WTC11 (cell line): ENCODE measurements at regions not wholly inside any gene's neighbourhood (a gene's known extent, or its start where the extent isn't known, plus 50 kb on each side); places are given as distances from the start of the nearest gene placed in this dataset.

Source experiments
- ATAC-seq: fragments of 200-7000 bp; cut with Tn5 transposase; 2 replicates; pipeline ENCODE4 v1.10.0; 2021; ENCODE audit warnings: mild to moderate bottlenecking, moderate library complexity
- CTCF ChIA-PET: fragments of 300-600 bp; sonication (Branson Sonifier 250); formaldehyde crosslinking; loops from one replicate; lab custom pipeline; 2021; ENCODE audit warnings: antibody characterized with exemption; lab: Charles Lee
- POLR2A ChIA-PET: fragments of 350-600 bp; sonication (Branson Sonifier 250); formaldehyde crosslinking; loops from one replicate; lab custom pipeline; 2021; ENCODE audit warnings: antibody characterized with exemption; lab: Charles Lee
- DNase-seq: peaks from one replicate; pipeline ENCODE4 v3.0.0; 2021; ENCODE audit warnings: low spot score
- H3K27ac Mint-ChIP-seq: 2 replicates; pipeline ENCODE4 v1.8.0; 2021; ENCODE audit warnings: mixed read lengths
- H3K27me3 Mint-ChIP-seq: 2 replicates; pipeline ENCODE4 v1.8.0; 2021; ENCODE audit warnings: low read depth, mild to moderate bottlenecking, moderate library complexity, mixed read lengths
- H3K36me3 Mint-ChIP-seq: 2 replicates; pipeline ENCODE4 v1.8.0; 2021; ENCODE audit warnings: mixed read lengths
- H3K4me1 Mint-ChIP-seq: 2 replicates; pipeline ENCODE4 v1.8.0; 2022; ENCODE audit warnings: mixed read lengths
- H3K4me3 Mint-ChIP-seq: 2 replicates; pipeline ENCODE4 v1.8.0; 2021; ENCODE audit warnings: mild to moderate bottlenecking, moderate library complexity, mixed read lengths
- H3K9me3 Mint-ChIP-seq: 2 replicates; pipeline ENCODE4 v1.8.0; 2021; ENCODE audit warnings: mixed read lengths
- AFF4 ChIP-seq: sonication (generic); formaldehyde crosslinking; IDR thresholded peaks from 2 replicates; pipeline ENCODE4 v1.8.1; 2023; ENCODE audit warnings: mild to moderate bottlenecking, missing genetic modification reagents, borderline replicate concordance
- ARID4B ChIP-seq: sonication (generic); formaldehyde crosslinking; IDR thresholded peaks from 2 replicates; pipeline ENCODE4 v1.8.0; 2023; ENCODE audit warnings: missing genetic modification reagents, mild to moderate bottlenecking, borderline replicate concordance
- ATF3 ChIP-seq: sonication (generic); formaldehyde crosslinking; conservative IDR thresholded peaks from 2 replicates; pipeline ENCODE4 v1.8.1; 2022; ENCODE audit warnings: mild to moderate bottlenecking, missing genetic modification reagents
- CREB1 ChIP-seq: sonication (generic); formaldehyde crosslinking; IDR thresholded peaks from 2 replicates; pipeline ENCODE4 v1.8.0; 2023; ENCODE audit warnings: mild to moderate bottlenecking, missing genetic modification reagents
- CREM ChIP-seq: sonication (generic); formaldehyde crosslinking; IDR thresholded peaks from 2 replicates; pipeline ENCODE4 v1.8.1; 2022; ENCODE audit warnings: mild to moderate bottlenecking, missing genetic modification reagents, moderate library complexity
- E2F1 ChIP-seq: sonication (generic); formaldehyde crosslinking; IDR thresholded peaks from 2 replicates; pipeline ENCODE4 v1.8.0; 2022; ENCODE audit warnings: mild to moderate bottlenecking, missing genetic modification reagents
- E2F4 ChIP-seq: sonication (generic); formaldehyde crosslinking; IDR thresholded peaks from 2 replicates; pipeline ENCODE4 v1.8.1; 2022; ENCODE audit warnings: low read depth, mild to moderate bottlenecking, moderate library complexity, missing genetic modification reagents, borderline replicate concordance
- FOXJ3 ChIP-seq: sonication (generic); formaldehyde crosslinking; IDR thresholded peaks from 2 replicates; pipeline ENCODE4 v1.9.0; 2021; ENCODE audit warnings: missing genetic modification reagents, mild to moderate bottlenecking, borderline replicate concordance
- FOXP4 ChIP-seq: sonication (generic); formaldehyde crosslinking; IDR thresholded peaks from 2 replicates; pipeline ENCODE4 v1.8.0; 2022; ENCODE audit warnings: mild to moderate bottlenecking, missing genetic modification reagents
- GTF2I ChIP-seq: fragments of 250-450 bp; sonication (Bioruptor Pico); conservative IDR thresholded peaks from 2 replicates; pipeline ENCODE4 v1.4.0; 2021; ENCODE audit warnings: mild to moderate bottlenecking
- HMGA2 ChIP-seq: fragments of 250-450 bp; sonication (Bioruptor Pico); IDR thresholded peaks from 2 replicates; pipeline ENCODE4 v1.4.0; 2021; ENCODE audit warnings: mild to moderate bottlenecking, moderate library complexity
- NFE2L1 ChIP-seq: sonication (generic); formaldehyde crosslinking; IDR thresholded peaks from 2 replicates; pipeline ENCODE4 v1.8.1; 2023; ENCODE audit warnings: missing genetic modification reagents
- NFYB ChIP-seq: sonication (generic); formaldehyde crosslinking; conservative IDR thresholded peaks from 2 replicates; pipeline ENCODE4 v1.8.0; 2022; ENCODE audit warnings: low read depth, missing genetic modification reagents
- NR2C2 ChIP-seq: sonication (generic); formaldehyde crosslinking; IDR thresholded peaks from 2 replicates; pipeline ENCODE4 v1.8.0; 2022; ENCODE audit warnings: mild to moderate bottlenecking, missing genetic modification reagents
- PRDM15 ChIP-seq: sonication (generic); formaldehyde crosslinking; IDR thresholded peaks from 2 replicates; pipeline ENCODE4 v1.8.0; 2022; ENCODE audit warnings: missing genetic modification reagents
- RORB ChIP-seq: fragments of 250-450 bp; sonication (Bioruptor Pico); IDR thresholded peaks from 2 replicates; pipeline ENCODE4 v1.9.0; 2021; ENCODE audit warnings: mild to moderate bottlenecking
- ZNF121 ChIP-seq: sonication (generic); formaldehyde crosslinking; IDR thresholded peaks from 2 replicates; pipeline ENCODE4 v1.8.0; 2023; ENCODE audit warnings: missing genetic modification reagents
- ZNF219 ChIP-seq: sonication (generic); formaldehyde crosslinking; IDR thresholded peaks from 2 replicates; pipeline ENCODE4 v1.8.0; 2023; ENCODE audit warnings: missing genetic modification reagents, mild to moderate bottlenecking, borderline replicate concordance
- ZNF416 ChIP-seq: fragments of 250-450 bp; sonication (Bioruptor Pico); IDR thresholded peaks from 2 replicates; pipeline ENCODE4 v1.9.0; 2021; ENCODE audit warnings: mild to moderate bottlenecking, inconsistent platforms
- ZNF425 ChIP-seq: fragments of 250-450 bp; sonication (Bioruptor Pico); conservative IDR thresholded peaks from 2 replicates; pipeline ENCODE4 v1.9.0; 2021; ENCODE audit warnings: mild to moderate bottlenecking

- H3K4me1 Mint-ChIP-seq = no peaks in the 10 kb centered on the region
- TF ChIP-seq E2F4 (CRISPR knock-in tag) (no peak), PRDM15 (no peak), ATF3 (CRISPR knock-in tag) (no peak), ZNF416 (no peak), FOXP4 (CRISPR knock-in tag) (no peak), NR2C2 (CRISPR knock-in tag) (no peak), NFE2L1 (CRISPR knock-in tag) (no peak), AFF4 (CRISPR knock-in tag) (no peak), ZNF425 (no peak), ZNF121 (CRISPR knock-in tag) (no peak), HMGA2 (no peak), CREB1 (CRISPR knock-in tag) (no peak), GTF2I (CRISPR knock-in tag) (no peak), CREM (CRISPR knock-in tag) (no peak), ZNF219 (no peak), FOXJ3 (CRISPR knock-in tag) (no peak), NFYB (CRISPR knock-in tag) (no peak), RORB (no peak), ARID4B (CRISPR knock-in tag) (no peak), E2F1 (CRISPR knock-in tag) (no peak)
- DNase-seq = no peak
- H3K27me3 Mint-ChIP-seq = no peaks in the 10 kb centered on the region; the same call in 1 of the 2 replicates
- peaks cover 19% of the 10 kb centered on the region for H3K36me3 Mint-ChIP-seq
- ATAC-seq = no peak
- no peak overlapping the region for H3K4me3 Mint-ChIP-seq
- no peak overlapping the region for H3K27ac Mint-ChIP-seq
- H3K9me3 Mint-ChIP-seq = peaks cover 46% of the 10 kb centered on the region
- ChIA-PET POLR2A (no interaction called here), CTCF (no interaction called here)
Measured at GRCh38 chr19:32150605-32151004, 194.8 kb upstream of the ZNF507 start.
